ENCODE measurements at regions not wholly inside any gene's neighbourhood (a gene's known extent, or its start where the extent isn't known, plus 50 kb on each side); places are given as distances from the start of the nearest gene placed in this dataset.

DNA sequence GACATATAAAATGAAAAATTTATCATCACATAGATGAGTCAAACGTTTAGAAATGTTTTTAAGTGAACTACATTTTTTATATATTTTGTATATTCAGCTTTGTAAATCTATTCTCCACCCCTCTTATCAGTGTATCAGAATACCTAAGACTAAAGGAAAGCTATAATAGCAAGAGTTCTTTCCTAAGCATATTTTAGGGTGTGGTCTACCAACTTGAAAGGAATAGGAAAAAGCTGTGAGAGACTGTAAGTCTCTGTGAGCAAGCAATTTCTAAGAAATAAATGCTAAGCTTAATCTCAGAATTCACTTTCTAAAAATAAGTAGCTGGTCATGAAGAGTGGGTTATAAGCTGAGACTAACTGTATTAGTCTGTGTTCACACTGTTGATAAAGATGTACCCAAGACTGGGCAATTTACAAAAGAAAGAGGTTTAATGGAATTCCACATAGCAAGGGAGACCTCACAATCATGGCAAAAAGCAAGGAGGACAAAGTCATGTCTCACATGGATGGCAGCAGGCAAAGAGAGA is 175.4 kb upstream of the PREP start:
- H3K9me3 Mint-ChIP-seq = peaks cover 1 to 4% of the 10 kb centered on the region in 2 donors
- H3K4me1 Mint-ChIP-seq (ENCODE audit: low read depth) = peaks cover 5% of the 10 kb centered on the region
- ATAC-seq (replicated peaks in 1 of 2) (no peak), DNase-seq (no peak)
- no peak overlapping the region for H3K4me3 Mint-ChIP-seq
- no peak overlapping the region for H3K27ac Mint-ChIP-seq
- H3K36me3 Mint-ChIP-seq (ENCODE audit: insufficient read depth in 2 of 2) = no peaks in the 10 kb centered on the region
- H3K27me3 Mint-ChIP-seq (ENCODE audit: low read depth) = peaks cover 26% of the 10 kb centered on the region

DNA sequence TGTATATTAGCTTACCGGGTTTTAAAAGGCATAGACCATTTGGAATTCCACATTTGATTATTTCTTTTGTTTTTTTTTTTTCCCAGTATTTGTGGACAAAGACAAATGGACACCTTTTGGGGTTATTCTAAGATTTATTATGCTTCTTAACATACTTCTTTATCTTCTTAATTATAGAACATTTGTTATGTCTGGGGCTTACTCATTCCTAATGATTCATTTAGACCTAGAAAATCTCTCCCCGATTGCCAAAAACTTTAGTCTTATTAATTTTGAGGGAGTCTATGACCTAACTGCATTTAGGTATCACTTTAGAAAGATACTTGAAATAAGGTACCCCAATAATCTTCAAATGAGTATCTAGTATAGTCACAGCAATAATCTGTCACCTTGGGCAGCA is 170.7 kb upstream of the PREP start:
- Mint-ChIP-seq H3K9me3 (peaks cover 0 to 2% of the 10 kb centered on the region in 2 donors), H3K27me3 (ENCODE audit: low read depth) (peaks cover 60% of the 10 kb centered on the region), H3K36me3 (ENCODE audit: insufficient read depth in 2 of 2) (peaks cover 0 to 1% of the 10 kb centered on the region in 2 donors), H3K4me1 (ENCODE audit: low read depth) (peaks cover 4% of the 10 kb centered on the region), H3K27ac (no peak overlapping the region), H3K4me3 (no peak overlapping the region)
- no peak for DNase-seq
- no peak for ATAC-seq (replicated peaks in 1 of 2)

DNA sequence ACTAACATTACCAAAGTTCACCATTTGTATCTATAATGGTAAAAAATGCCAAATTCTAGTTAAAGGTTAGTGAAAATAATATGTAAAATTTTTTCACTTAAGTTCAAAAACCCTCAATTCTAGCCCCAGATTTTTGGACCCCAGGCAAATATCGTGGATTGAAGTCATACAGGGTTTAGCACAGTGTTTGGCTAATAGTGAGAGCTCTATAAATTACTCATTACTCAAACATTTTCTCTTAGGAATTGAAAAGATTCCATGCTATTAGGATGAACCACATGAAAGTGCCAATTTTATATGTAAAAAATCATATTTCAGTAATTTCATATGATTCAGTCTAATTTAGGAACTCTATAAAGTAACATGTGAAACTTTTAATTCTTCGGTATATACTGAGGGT is 170.3 kb upstream of the PREP start:
- Mint-ChIP-seq H3K27me3 (ENCODE audit: low read depth) (peaks cover 60% of the 10 kb centered on the region), H3K27ac (no peak overlapping the region), H3K4me3 (no peak overlapping the region), H3K4me1 (ENCODE audit: low read depth) (peaks cover under 1% of the 10 kb centered on the region), H3K9me3 (peaks cover 0 to 2% of the 10 kb centered on the region in 2 donors), H3K36me3 (ENCODE audit: insufficient read depth in 2 of 2) (peaks cover 0 to 1% of the 10 kb centered on the region in 2 donors)
- DNase-seq (no peak), ATAC-seq (replicated peaks in 1 of 2) (no peak)

DNA sequence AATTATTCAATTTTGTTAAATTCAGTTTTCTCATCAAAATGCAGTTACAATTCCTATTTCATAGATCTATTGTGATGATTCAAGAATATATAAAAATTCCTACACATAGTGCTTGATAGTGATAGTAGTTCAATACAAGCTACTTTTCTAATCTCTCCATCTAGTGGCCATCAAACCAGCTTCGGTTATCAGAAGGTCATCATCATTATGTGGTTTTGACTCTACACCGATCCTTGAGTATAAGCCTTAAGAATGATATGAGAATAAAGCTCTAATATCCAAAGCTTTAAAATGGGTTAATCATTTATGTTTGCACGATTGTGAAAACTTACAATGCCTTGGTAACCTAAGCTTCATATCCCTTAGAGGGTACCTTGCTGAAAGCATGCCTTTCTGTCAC is 167.5 kb upstream of the PREP start:
- peaks cover 13% of the 10 kb centered on the region for H3K4me1 Mint-ChIP-seq (ENCODE audit: low read depth)
- no peaks in the 10 kb centered on the region for H3K9me3 Mint-ChIP-seq
- no peak overlapping the region for H3K4me3 Mint-ChIP-seq

DNA sequence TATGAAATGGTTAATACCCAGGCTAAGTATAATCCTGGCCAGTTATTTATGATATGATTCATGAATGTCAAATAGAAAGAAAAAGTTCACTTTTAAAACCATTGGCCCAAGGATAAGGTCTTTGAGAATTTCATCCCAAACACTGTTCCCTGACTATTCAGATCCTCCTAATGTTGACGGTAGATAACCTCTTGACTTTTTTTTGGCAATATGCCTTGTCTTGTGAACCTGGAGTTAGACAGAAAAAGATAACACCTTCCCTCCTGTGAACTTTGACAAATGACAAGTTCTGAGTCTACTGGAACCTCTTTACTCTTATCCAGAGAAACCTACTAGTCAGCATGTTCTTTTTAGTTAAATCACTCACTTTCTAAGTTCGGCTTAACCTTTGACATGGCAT is 166.8 kb upstream of the PREP start:
- DNase-seq (no peak), ATAC-seq (replicated peaks in 1 of 2) (no peak)
- Mint-ChIP-seq H3K36me3 (ENCODE audit: insufficient read depth in 2 of 2) (peaks cover 0 to 1% of the 10 kb centered on the region in 2 donors), H3K27ac (no peak overlapping the region), H3K9me3 (no peaks in the 10 kb centered on the region), H3K4me3 (no peak overlapping the region), H3K27me3 (ENCODE audit: low read depth) (peaks cover 64% of the 10 kb centered on the region), H3K4me1 (ENCODE audit: low read depth) (peaks cover 13% of the 10 kb centered on the region)

More for the DNA sequence above, 167.5 kb upstream of the PREP start:
- Mint-ChIP-seq H3K36me3 (ENCODE audit: insufficient read depth in 2 of 2) (peaks cover 0 to 1% of the 10 kb centered on the region in 2 donors), H3K27ac (no peak overlapping the region), H3K27me3 (ENCODE audit: low read depth) (peaks cover 61% of the 10 kb centered on the region)
- ATAC-seq (replicated peaks in 1 of 2) = no peak
- DNase-seq = no peak

DNA sequence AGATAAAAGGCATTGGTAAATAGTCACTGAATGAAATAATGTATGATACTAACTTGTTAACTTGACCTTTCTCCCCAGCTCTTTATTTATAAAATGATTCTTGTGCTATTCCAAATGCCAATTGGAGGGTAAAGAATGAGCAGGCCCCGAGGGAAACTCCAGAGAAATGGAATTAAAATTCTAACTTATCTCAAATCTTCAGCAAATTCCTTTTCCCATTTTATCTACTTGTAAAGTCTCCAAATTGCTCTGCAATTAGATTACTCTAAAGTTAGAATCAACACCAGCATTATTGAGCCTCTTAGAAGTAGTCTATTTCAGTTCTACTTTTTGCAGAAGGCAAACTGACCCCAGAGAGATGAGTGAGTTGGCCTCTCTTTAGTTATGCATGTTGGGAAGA is 165.9 kb upstream of the PREP start:
- DNase-seq (no peak), ATAC-seq (replicated peaks in 1 of 2) (no peak)
- no peak overlapping the region for H3K27ac Mint-ChIP-seq
- H3K9me3 Mint-ChIP-seq = no peaks in the 10 kb centered on the region
- H3K4me1 Mint-ChIP-seq (ENCODE audit: low read depth) = peaks cover 13% of the 10 kb centered on the region
- H3K4me3 Mint-ChIP-seq = no peak overlapping the region
- H3K27me3 Mint-ChIP-seq (ENCODE audit: low read depth) = peaks cover 67% of the 10 kb centered on the region
- peaks cover 0 to 1% of the 10 kb centered on the region in 2 donors for H3K36me3 Mint-ChIP-seq (ENCODE audit: insufficient read depth in 2 of 2)

DNA sequence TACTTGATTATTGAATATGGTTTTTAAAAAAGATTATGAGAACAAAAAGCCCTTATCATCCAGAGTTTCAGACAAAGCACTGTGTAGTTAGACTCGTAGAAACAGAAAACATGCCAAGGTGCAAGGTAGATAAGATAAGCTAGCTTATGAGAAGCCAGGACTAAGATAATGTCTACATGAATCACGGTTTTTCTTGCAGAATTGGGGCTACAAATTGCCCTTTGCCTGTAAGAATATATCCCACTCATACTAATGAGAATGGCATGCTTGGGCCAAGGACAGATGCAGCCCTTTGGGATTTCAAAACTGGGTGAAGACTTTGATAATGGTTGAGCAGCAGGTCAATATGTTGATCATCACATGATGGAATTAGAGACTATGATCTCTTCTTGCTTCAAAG is 165.3 kb upstream of the PREP start:
- ATAC-seq (replicated peaks in 1 of 2) (no peak), DNase-seq (no peak)
- Mint-ChIP-seq H3K36me3 (ENCODE audit: insufficient read depth in 2 of 2) (peaks cover 0 to 1% of the 10 kb centered on the region in 2 donors), H3K27me3 (ENCODE audit: low read depth) (peaks cover 63% of the 10 kb centered on the region), H3K9me3 (no peaks in the 10 kb centered on the region), H3K4me3 (no peak overlapping the region), H3K27ac (no peak overlapping the region), H3K4me1 (ENCODE audit: low read depth) (peaks cover 13% of the 10 kb centered on the region)

DNA sequence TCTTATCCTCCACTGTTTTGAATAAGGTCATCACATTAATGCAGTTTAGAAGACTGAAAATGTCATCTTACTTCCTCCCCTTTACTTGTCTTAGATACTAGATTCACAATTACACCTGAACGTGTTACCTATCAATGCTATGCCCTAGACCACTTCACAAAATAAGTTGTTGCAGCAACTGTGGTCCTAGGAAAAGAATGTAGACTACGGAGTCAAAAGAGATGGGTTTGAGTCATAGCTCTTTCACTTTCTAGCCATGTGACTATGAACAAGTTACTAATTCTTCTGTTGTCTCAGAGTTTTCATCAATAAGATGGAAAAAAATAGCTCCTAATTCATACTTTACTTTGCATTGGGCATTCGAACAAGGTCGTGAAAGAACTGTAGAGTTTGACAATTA is 164.3 kb upstream of the PREP start:
- peaks cover 58% of the 10 kb centered on the region for H3K27me3 Mint-ChIP-seq (ENCODE audit: low read depth)
- DNase-seq (no peak), ATAC-seq (replicated peaks in 1 of 2) (no peak)
- peaks cover 13% of the 10 kb centered on the region for H3K4me1 Mint-ChIP-seq (ENCODE audit: low read depth)
- no peak overlapping the region for H3K27ac Mint-ChIP-seq
- H3K36me3 Mint-ChIP-seq (ENCODE audit: insufficient read depth in 2 of 2) = peaks cover 3% of the 10 kb centered on the region in 2 donors
- no peak overlapping the region for H3K4me3 Mint-ChIP-seq
- peaks cover 2% of the 10 kb centered on the region in 2 donors for H3K9me3 Mint-ChIP-seq

DNA sequence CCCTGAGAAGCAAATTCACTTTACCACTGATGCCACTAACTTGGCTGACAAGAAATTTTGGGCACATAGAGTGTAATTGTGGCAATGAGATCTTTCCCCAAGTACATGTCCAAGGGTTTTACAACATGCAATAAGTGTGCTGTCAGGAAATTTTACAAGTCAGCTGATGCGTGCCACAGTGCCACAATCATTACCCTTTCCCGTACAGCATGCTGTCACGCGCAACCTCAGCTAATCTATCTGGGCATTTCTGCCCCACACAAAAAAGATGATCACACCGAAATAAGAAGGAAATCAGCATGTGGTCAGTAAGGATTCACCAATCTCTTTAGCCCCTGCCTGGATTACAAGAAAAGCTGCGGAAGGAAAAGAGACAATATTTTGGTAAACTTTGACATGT is 163.6 kb upstream of the PREP start:
- Mint-ChIP-seq H3K27ac (no peak overlapping the region), H3K9me3 (peaks cover 2 to 4% of the 10 kb centered on the region in 2 donors), H3K36me3 (ENCODE audit: insufficient read depth in 2 of 2) (peaks cover 5 to 7% of the 10 kb centered on the region in 2 donors), H3K4me3 (no peak overlapping the region), H3K4me1 (ENCODE audit: low read depth) (peaks cover 14% of the 10 kb centered on the region), H3K27me3 (ENCODE audit: low read depth) (peaks cover 52% of the 10 kb centered on the region)
- no peak for DNase-seq
- no peak for ATAC-seq (replicated peaks in 1 of 2)

DNA sequence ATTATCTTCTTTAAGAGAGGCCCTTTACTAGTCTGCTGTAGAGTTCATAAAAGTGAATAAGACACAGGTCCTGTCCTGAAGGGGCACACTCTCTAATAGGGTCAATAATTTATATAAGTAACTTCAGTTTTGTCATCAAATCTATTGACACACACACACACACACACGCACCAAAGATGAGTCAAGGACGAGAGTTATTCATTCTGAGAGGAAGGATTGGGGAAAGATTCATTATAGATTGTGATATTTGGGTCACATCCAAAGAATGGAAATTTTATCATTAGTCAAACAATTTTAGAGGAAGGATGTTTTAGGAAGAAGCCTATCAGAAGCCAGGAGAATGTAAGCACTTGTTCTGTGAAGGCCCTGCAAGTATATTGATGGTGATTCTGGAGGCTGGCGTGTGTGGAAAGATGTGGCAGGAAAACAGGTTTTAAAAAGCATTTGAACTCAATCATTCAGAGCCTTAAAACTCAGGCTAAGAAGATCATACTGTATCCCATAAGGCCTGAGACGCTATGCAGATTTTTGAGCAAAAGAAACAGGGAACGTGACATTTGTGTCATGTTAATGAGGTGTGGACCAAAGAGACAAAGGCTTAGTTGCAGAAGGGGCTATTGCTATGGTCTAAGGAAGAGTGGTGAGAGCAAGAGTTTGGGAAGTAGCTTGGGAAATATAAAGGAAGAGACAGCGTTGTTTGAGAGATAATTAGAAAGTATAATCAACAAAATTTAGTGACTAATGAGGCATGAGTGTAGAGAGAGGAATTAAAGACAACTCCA is 161.4 kb upstream of the PREP start:
- DNase-seq = no peak
- Mint-ChIP-seq H3K27me3 (ENCODE audit: low read depth) (peaks cover 38% of the 10 kb centered on the region), H3K4me1 (ENCODE audit: low read depth) (peaks cover 26% of the 10 kb centered on the region), H3K36me3 (ENCODE audit: insufficient read depth in 2 of 2) (peaks cover 5 to 8% of the 10 kb centered on the region in 2 donors), H3K27ac (no peak overlapping the region), H3K4me3 (no peak overlapping the region), H3K9me3 (peaks cover 2 to 4% of the 10 kb centered on the region in 2 donors)
- no peak for ATAC-seq (replicated peaks in 1 of 2)

DNA sequence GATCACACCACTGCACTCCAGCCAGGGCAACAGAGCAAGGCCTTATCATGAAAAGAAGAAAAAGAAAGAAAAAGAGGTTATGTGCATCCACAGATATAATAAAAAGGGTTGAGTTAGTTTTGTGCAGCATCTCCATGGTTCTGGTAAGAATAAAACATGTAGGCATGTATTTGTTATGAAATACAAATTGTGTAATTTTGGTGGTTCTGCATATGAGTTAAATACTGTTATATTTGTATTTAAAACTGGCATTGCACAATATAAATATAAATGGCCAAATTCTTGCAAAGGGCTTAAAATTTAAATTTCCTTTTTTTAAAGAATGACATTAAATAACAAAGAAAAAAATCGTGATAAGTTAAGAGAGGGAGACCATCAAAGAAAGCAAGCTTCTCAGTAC is 159.1 kb upstream of the PREP start:
- Mint-ChIP-seq H3K9me3 (peaks cover 2 to 4% of the 10 kb centered on the region in 2 donors), H3K4me1 (ENCODE audit: low read depth) (peaks cover 17% of the 10 kb centered on the region), H3K27ac (no peak overlapping the region), H3K27me3 (ENCODE audit: low read depth) (peaks cover 27% of the 10 kb centered on the region), H3K36me3 (ENCODE audit: insufficient read depth in 2 of 2) (peaks cover 5 to 8% of the 10 kb centered on the region in 2 donors), H3K4me3 (no peak overlapping the region)
- DNase-seq = no peak
- ATAC-seq (replicated peaks in 1 of 2) = no peak

DNA sequence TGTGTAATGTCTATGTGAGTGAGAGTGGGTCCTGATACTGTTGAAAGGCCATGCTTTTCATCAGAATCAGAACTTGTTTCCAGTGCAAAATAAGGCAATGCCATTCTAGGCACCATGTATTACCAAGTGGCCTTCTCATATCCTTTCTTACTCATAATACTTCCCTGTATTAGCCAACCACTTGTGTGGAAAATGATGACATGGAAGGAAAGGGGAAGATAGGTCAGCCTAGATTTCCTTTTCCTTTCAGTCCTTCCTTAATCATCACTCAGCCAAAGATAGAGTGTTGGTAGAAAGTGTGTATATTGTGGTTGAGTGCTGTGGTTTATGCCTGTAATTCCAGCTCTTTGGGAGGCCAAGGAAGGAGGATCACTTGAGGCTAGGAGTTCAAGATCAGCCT is 158.6 kb upstream of the PREP start:
- no peak for DNase-seq
- Mint-ChIP-seq H3K27ac (no peak overlapping the region), H3K36me3 (ENCODE audit: insufficient read depth in 2 of 2) (peaks cover 5 to 9% of the 10 kb centered on the region in 2 donors), H3K27me3 (ENCODE audit: low read depth) (peaks cover 26% of the 10 kb centered on the region), H3K9me3 (peaks cover 2 to 4% of the 10 kb centered on the region in 2 donors), H3K4me1 (ENCODE audit: low read depth) (peaks cover 14% of the 10 kb centered on the region), H3K4me3 (peak overlapping the region in 1 of 2 donors; percentile 11)
- peak in 1 of 2 donors; percentile 5 for ATAC-seq (replicated peaks in 1 of 2)

DNA sequence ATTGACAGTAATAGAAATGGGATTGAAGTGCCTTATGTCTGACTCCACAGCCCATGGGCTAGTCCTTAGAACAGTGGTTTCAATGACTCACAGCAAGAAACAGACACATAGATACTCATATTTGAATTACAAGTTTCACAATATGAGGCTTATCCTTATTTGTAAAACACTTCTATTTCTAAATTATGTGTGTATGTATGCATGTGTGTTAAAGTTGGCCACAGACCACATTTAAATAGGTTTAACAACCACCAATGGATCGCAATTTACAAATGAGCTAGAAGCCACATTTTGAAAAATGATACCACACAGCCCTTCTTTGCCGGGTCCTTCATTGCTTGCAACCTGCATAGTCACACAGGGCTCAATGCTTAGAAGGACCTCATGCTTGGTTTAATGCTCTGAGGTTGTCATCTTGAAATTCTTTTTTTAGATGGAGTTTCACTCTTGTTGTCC is 157.8 kb upstream of the PREP start:
- DNase-seq (peak; percentile 21 to 32), ATAC-seq (replicated peaks in 1 of 2) (peak; percentile 95)
- Mint-ChIP-seq H3K4me3 (peak overlapping the region; percentile 4 to 41), H3K27ac (no peak overlapping the region), H3K9me3 (peaks cover 6 to 10% of the 10 kb centered on the region in 2 donors), H3K36me3 (ENCODE audit: insufficient read depth in 2 of 2) (peaks cover 5 to 12% of the 10 kb centered on the region in 2 donors), H3K4me1 (ENCODE audit: low read depth) (peaks cover 20% of the 10 kb centered on the region), H3K27me3 (ENCODE audit: low read depth) (peaks cover 31% of the 10 kb centered on the region)

Measured in activated T-cell treated with anti-CD3 and anti-CD28 coated beads, Interleukin-2, amount 50 U/mL, for 72 hours (primary cell).